HEK293T (cell line): ENCODE measurements at regions not wholly inside any gene's neighbourhood (a gene's known extent, or its start where the extent isn't known, plus 50 kb on each side); places are given as distances from the start of the nearest gene placed in this dataset.

Experiments used
- CTCF ChIA-PET: fragments of 350-600 bp; formaldehyde crosslinking; extraction: SDS; loops from one replicate; lab custom pipeline; 2021; ENCODE audit warnings: antibody characterized with exemption, inconsistent platforms; lab: Yijun Ruan, JAX
- POLR2A ChIA-PET: fragments of 350-600 bp; formaldehyde crosslinking; extraction: SDS; loops from one replicate; lab custom pipeline; 2020; ENCODE audit warnings: antibody characterized with exemption, inconsistent platforms; lab: Yijun Ruan, JAX
- DNase-seq: peaks from one replicate; pipeline ENCODE4 v3.0.0; 2012; ENCODE audit warnings: mixed read lengths; ENCODE audit errors: extremely low spot score
- ARNT ChIP-seq: fragments of 450-650 bp; IDR thresholded peaks from 2 replicates; pipeline ENCODE4 v1.6.1; 2017; ENCODE audit warnings: mild to moderate bottlenecking
- BHLHE40 ChIP-seq: fragments of 450-650 bp; IDR thresholded peaks from 2 replicates; pipeline ENCODE4 v1.6.1; 2016; ENCODE audit warnings: mild to moderate bottlenecking, moderate library complexity, borderline replicate concordance
- CTBP1 ChIP-seq: fragments of 450-650 bp; IDR thresholded peaks from 2 replicates; pipeline ENCODE4 v1.6.1; 2016; ENCODE audit warnings: borderline replicate concordance
- ELF4 ChIP-seq: fragments of 450-650 bp; IDR thresholded peaks from 2 replicates; pipeline ENCODE4 v1.6.1; 2017; ENCODE audit warnings: antibody characterized with exemption
- FOXA1 ChIP-seq: fragments of 450-650 bp; IDR thresholded peaks from 2 replicates; pipeline ENCODE4 v1.6.1; 2016; ENCODE audit warnings: mild to moderate bottlenecking
- FOXK2 ChIP-seq: fragments of 450-650 bp; IDR thresholded peaks from 2 replicates; pipeline ENCODE4 v1.6.1; 2016; ENCODE audit warnings: mild to moderate bottlenecking
- FOXM1 ChIP-seq: fragments of 450-650 bp; IDR thresholded peaks from 2 replicates; pipeline ENCODE4 v1.6.1; 2017; ENCODE audit warnings: mild to moderate bottlenecking, borderline replicate concordance
- HDGF ChIP-seq: fragments of 450-650 bp; IDR thresholded peaks from 2 replicates; pipeline ENCODE4 v1.6.1; 2017; ENCODE audit warnings: antibody characterized with exemption, borderline replicate concordance
- L3MBTL2 ChIP-seq: fragments of 450-650 bp; conservative IDR thresholded peaks from 2 replicates; pipeline ENCODE4 v1.6.1; 2016; ENCODE audit warnings: mild to moderate bottlenecking
- LEF1 ChIP-seq: fragments of 450-650 bp; IDR thresholded peaks from 2 replicates; pipeline ENCODE4 v1.6.1; 2017; ENCODE audit warnings: mild to moderate bottlenecking, borderline replicate concordance
- NFRKB ChIP-seq: fragments of 450-650 bp; IDR thresholded peaks from 2 replicates; pipeline ENCODE4 v1.6.1; 2016; ENCODE audit warnings: mild to moderate bottlenecking, moderate library complexity
- SP1 ChIP-seq: fragments of 450-650 bp; IDR thresholded peaks from 2 replicates; pipeline ENCODE4 v1.6.1; 2017
- SUZ12 ChIP-seq: fragments of 450-650 bp; IDR thresholded peaks from 2 replicates; pipeline ENCODE4 v1.6.1; 2016; ENCODE audit warnings: mild to moderate bottlenecking
- TARDBP ChIP-seq: fragments of 450-650 bp; IDR thresholded peaks from 2 replicates; pipeline ENCODE4 v1.6.1; 2016
- ZNF384 ChIP-seq: fragments of 450-650 bp; IDR thresholded peaks from 2 replicates; pipeline ENCODE4 v1.6.1; 2016
- TF ChIP-seq, protein P1 (sequence below): fragments of 450-650 bp; IDR thresholded peaks from 2 replicates; pipeline ENCODE4 v1.6.1; 2016

- CTCF ChIA-PET = no interaction called here
- TF ChIP-seq BHLHE40 = no peak
- TF ChIP-seq HDGF = no peak
- TF ChIP-seq FOXA1 = no peak
- no peak for TF ChIP-seq ZNF384
- TF ChIP-seq CTBP1 = no peak
- TF ChIP-seq FOXK2 = no peak
- POLR2A ChIA-PET = no interaction called here
- no peak for DNase-seq
Measured at GRCh38 chr14:89502966-89503365, 85.9 kb upstream of the FOXN3 start.

- CTCF ChIA-PET = no interaction called here
- POLR2A ChIA-PET = no interaction called here
- TF ChIP-seq CTBP1 = no peak
- TF ChIP-seq SUZ12 = no peak
- no peak for TF ChIP-seq LEF1
- TF ChIP-seq L3MBTL2 = no peak
- TF ChIP-seq BHLHE40 = no peak
- TF ChIP-seq FOXK2 = no peak
- no peak for TF ChIP-seq NFRKB
- no peak for TF ChIP-seq ARNT
- TF ChIP-seq TARDBP = no peak
- TF ChIP-seq SP1 = no peak
- no peak for TF ChIP-seq FOXA1
- DNase-seq = no peak
Measured at GRCh38 chr14:89501381-89501780, 84.3 kb upstream of the FOXN3 start.

DNA sequence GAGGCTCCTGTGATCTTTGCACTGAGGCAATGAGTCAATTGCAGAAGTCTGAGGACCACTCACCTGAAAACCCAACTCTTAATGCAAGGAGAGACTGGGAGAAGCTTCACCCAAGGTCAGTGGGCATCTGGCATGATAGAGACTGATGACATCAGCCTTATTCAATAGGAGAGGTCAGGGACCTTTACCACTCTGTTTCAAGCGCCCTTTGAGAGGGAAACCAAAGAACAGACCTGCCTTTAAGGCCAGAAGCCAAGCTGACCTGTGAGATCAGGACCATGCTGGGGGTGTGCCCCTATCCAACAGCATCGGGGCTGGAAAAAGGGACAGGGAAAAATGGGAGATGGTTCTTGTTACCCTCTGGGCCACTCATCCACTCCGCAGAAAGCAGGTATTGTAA lies 83.3 kb upstream of the FOXN3 start:
- ChIA-PET POLR2A (no interaction called here), CTCF (no interaction called here)
- DNase-seq = no peak
- TF ChIP-seq NFRKB (no peak), ARNT (no peak)

GRCh38 chr14:89498878-89499277 lies 81.8 kb upstream of the FOXN3 start:
- POLR2A ChIA-PET = no interaction called here
- CTCF ChIA-PET = no interaction called here
- DNase-seq = no peak
- TF ChIP-seq TARDBP (no peak), CTBP1 (no peak), ZNF384 (no peak), HDGF (no peak), SUZ12 (no peak), ELF4 (no peak), FOXM1 (no peak), L3MBTL2 (no peak), LEF1 (no peak), FOXA1 (no peak), ARNT (no peak), SP1 (no peak), BHLHE40 (no peak), NFRKB (no peak), FOXK2 (no peak)
- TF ChIP-seq, protein P1, sequence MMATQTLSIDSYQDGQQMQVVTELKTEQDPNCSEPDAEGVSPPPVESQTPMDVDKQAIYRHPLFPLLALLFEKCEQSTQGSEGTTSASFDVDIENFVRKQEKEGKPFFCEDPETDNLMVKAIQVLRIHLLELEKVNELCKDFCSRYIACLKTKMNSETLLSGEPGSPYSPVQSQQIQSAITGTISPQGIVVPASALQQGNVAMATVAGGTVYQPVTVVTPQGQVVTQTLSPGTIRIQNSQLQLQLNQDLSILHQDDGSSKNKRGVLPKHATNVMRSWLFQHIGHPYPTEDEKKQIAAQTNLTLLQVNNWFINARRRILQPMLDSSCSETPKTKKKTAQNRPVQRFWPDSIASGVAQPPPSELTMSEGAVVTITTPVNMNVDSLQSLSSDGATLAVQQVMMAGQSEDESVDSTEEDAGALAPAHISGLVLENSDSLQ = no peak

DNA sequence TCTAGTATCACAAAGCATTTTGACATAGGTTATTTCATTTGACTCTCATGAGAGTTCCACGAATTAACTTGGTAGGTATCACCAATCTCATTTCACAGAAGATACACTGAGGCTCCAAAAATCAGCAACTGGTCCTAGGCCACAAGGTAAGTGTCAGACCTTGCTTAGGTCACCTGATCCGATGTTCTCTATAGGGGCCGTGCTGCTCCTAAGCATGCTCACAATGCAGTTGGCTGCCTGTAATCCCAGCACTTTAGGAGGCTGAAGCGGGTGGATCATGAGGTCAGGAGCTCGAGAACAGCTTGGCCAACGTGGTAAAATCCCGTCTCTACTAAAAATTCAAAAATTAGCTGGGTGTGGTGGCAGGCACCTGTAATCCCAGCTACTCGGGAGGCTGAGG lies 78.7 kb upstream of the FOXN3 start:
- no peak for DNase-seq
- POLR2A ChIA-PET = no interaction called here
- CTCF ChIA-PET = no interaction called here
- no peak for TF ChIP-seq FOXA1
- TF ChIP-seq BHLHE40 = no peak
- TF ChIP-seq ARNT = no peak
- TF ChIP-seq ELF4 = no peak
- no peak for TF ChIP-seq TARDBP
- TF ChIP-seq, protein P1 = no peak
- TF ChIP-seq NFRKB = no peak
- TF ChIP-seq CTBP1 = no peak
- no peak for TF ChIP-seq HDGF
- TF ChIP-seq FOXK2 = no peak
- TF ChIP-seq LEF1 = no peak
- no peak for TF ChIP-seq ZNF384
- TF ChIP-seq FOXM1 = no peak
- no peak for TF ChIP-seq L3MBTL2
- TF ChIP-seq SUZ12 = no peak
- no peak for TF ChIP-seq SP1

DNA sequence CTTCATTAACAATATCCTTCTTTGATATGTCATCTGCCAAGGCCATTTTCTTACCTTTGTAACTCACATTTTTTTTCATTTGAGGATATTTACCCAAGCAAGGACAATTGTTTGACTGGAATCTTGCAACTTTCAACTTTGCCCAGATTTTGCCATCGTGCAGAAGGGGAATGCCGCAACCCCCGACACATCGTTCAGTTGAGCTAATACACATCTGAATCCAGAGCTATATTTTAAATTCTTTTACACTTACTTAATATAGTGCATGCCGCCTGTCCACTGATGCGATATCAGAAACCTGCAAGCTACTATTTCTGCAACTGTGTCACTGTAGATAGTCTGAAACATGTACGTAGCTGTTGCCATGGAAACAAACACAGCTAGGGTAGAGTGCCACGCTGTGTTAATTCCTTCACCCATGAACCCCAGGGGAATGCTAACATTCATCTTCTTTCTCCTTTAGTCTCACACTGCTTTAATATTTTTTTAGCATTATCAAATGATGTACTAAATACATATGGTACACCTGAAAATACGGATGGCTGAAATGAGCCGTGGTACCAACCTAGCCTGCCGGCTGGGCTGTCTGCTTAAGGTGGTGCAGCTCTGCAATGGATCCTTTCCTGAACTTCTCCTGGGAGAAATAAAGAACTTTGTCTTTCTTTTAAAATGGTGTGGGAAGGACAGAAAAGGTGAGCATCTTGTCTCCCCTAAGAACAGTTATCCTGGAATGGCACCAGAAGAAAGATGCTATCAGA lies 77.0 kb upstream of the FOXN3 start:
- ChIA-PET POLR2A (no interaction called here), CTCF (no interaction called here)
- no peak for DNase-seq
- TF ChIP-seq SUZ12 = no peak
- TF ChIP-seq LEF1 = no peak
- no peak for TF ChIP-seq ELF4
- TF ChIP-seq FOXM1 = no peak
- TF ChIP-seq HDGF = no peak

GRCh38 chr14:89493406-89493805 lies 76.4 kb upstream of the FOXN3 start:
- TF ChIP-seq SUZ12 (no peak), FOXA1 (no peak), FOXK2 (no peak), ELF4 (no peak), BHLHE40 (no peak), ZNF384 (no peak), CTBP1 (no peak), HDGF (no peak), NFRKB (no peak), L3MBTL2 (no peak), LEF1 (no peak), TARDBP (no peak), SP1 (no peak), FOXM1 (no peak)
- TF ChIP-seq, protein P1 = no peak
- ChIA-PET CTCF (no interaction called here), POLR2A (no interaction called here)
- no peak for DNase-seq
